C1 segment of cervical spinal cord (tissue), 14 donors: ENCODE measurements at regions not wholly inside any gene's neighbourhood (a gene's known extent, or its start where the extent isn't known, plus 50 kb on each side); places are given as distances from the start of the nearest gene placed in this dataset.
"Not testable (repeated sequence)": the region's sequence is repeated elsewhere in the genome, so short reads cannot be mapped to it uniquely, and the experiment has no call there.

Source experiments
- DNase-seq, 14 donors: peaks; one replicate each; lab custom pipeline; 2025; lab: John Stamatoyannopoulos, UW

DNA sequence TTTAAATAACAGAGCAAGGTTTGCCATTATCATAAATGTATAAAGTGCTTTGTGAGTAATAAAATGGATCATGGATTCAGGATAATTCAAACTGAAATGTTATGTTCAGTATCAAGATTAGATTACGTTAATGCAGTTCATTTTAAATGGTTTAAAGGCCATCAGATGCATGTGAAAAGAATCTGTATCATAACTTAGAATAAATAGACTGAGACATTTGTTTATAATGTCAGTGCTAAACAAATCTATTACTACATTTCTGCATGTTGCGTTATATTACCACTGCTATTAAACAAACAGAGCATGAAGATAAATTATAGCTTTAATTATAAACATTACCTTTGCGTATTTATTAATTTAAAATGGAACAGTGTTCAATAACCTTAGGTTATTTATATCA lies 160.2 kb downstream of the TOX3 start:
- DNase-seq = no peak

GRCh38 chr16:52384378-52384777 lies 162.6 kb downstream of the TOX3 start:
- DNase-seq = no peak

DNA sequence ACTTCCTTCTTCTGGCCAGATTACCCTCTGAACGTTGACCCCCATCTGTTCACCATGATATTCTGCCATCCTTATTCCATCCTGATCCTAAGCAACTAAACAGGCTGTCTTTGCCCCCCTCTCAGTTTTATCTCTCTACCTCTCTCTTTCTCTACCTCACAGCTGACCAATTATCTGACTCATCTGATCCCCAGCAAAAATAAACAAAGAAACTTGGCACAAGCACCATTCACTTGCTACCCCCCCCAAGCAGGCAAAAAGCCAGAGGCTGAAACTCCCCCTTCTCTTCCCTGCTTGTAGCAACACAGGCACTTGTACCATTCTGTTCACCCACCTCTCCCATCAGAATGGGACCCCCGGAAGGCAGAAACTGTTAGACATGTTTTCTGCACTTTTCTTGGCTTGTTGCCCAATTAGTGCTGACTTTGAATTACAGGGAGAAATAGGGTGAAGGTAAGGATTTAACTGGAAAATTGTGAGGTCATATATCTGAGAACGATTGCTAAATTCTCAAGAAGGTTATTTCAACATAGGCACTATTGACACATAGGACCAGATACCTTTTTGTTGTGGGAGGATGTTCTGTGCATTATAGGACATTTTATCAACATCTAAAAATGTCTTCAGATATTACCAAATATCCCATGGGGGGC lies 163.2 kb downstream of the TOX3 start:
- no peak for DNase-seq

- no peak for DNase-seq
These were observed 163.8 kb downstream of the TOX3 start for GRCh38 chr16:52383119-52383518.

- DNase-seq = no peak
These were observed 167.4 kb downstream of the TOX3 start for GRCh38 chr16:52379551-52379950.

DNA sequence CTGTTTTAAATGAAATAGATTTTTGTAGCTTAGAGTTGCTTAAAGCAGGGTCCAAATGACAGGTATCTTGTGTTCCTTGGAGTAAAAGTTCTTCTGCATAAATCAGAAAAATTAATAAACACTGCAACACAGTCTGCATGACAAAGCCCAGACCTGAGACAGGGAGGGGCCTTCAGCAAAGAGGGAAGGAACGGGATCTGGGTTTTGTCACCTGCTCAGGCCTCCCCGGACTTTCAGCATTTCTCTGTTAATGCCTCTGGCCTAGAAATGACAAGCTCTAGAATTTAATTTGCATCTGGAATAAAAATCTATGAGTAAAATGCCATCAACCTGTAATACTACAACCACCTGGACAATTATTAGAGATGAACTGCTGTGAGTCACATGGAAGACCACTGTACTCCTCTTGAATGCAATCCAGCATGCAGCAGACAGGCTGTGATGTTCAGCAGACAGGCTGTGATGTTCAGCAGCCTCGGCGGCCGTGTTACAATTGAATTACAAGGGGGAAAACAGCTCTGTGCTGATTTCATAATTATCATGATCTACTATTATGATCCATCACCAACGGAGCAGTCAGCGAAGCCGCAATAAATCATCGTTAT lies 170.2 kb downstream of the TOX3 start:
- DNase-seq = no peak

DNA sequence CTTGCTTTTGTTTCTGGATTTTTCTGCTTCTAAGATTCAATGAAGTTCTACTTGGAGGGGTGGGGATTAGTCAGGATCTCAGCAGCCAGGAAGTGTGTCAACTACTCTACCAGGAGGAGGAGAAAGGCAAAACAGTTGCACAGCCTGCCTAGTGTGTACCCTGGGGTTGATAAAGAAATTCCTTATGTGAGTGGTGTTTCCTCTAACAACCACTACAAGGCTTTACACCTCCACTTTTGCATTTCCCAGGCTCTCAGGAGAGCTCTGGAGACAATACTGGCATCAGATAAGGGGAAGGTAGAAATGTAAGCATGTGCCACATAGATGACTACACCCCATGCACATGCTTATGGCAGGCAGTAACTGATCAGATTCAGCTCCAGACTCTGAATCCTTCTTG lies 174.6 kb downstream of the TOX3 start:
- no peak for DNase-seq

DNA sequence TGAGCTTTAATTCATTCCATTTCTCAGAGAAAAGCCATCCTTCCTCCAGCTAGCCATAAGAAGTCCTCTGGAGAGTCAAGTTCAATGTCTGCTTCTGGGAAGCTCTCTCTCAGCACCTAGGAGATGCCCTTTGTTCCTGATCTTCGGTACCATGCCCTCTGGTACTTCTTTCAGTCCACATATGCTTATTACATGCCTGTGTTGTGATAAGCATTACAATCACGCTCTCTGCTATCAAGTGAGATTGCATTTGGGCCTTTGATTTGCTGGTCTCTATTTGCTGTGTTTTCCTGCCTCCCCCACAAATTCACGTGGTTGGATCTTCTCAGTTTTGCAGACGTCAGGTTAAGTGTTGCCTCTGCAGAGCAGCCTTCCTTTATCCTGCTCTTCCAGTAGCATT lies 178.1 kb downstream of the TOX3 start:
- no peak for DNase-seq

GRCh38 chr16:52367821-52368220 lies 179.1 kb downstream of the TOX3 start:
- no peak for DNase-seq

DNA sequence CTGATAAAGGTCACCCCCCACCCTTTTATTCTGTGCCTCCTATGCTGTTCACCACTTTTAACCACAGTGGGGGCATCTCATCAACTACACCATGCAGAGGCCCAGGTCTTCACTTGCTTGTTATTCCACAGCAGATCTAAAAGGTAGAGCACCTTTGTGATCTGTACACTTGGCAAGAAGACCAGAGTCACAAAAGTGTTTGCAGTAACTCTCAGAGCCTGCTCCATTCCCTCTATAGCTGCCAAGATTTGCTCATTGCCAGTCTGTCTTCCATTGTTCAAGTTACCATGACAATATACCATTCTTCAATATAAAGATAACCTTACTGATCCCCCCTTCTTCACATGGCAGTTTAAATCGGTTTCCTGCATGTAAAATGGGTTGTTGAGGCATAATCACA lies 180.0 kb downstream of the TOX3 start:
- no peak for DNase-seq

DNA sequence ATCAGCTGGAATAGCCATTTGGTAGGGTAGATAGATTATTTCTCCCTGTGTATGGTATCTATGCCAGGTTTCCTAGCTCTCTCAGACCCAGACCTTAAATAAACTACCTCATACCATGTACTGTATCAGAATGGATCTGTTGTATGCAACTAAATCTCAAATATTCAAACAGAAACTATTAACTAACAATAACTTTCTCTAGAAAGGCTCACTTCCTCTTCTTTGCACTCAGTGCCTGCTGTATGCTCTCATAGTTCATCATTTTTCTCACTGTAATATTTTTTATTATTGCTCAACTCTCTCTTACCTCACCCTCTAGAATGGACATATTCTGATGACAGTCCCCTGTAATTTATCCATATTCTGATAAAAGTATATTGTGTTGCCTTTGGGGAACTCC lies 182.4 kb downstream of the TOX3 start:
- DNase-seq = no peak

GRCh38 chr16:52363082-52363481 lies 183.9 kb downstream of the TOX3 start:
- DNase-seq = no peak

GRCh38 chr16:52357711-52358110 lies 189.2 kb downstream of the TOX3 start:
- no peak for DNase-seq

DNA sequence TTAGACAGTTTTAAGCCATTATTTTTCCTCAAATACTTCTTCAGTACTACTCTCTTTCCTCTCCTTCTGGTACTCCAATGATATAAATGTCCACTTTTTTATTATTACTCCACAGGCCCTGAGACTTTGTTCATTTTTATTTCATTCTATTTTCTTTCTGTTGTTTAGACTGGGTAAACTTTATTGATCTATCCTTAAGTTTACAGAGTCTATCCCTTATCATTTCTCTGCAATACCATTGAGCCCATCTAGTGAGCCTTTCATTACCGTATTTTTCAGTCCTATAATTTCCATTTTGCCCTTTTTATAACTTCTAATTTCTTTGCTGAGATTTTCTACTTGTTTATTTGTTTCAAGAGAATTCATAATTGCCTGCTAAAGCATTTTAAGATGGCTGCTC lies 193.7 kb downstream of the TOX3 start:
- DNase-seq = no peak

- DNase-seq = no peak
These were observed 195.5 kb downstream of the TOX3 start for GRCh38 chr16:52351451-52351850.

GRCh38 chr16:52350031-52350642 lies 196.8 kb downstream of the TOX3 start:
- DNase-seq = no peak

DNA sequence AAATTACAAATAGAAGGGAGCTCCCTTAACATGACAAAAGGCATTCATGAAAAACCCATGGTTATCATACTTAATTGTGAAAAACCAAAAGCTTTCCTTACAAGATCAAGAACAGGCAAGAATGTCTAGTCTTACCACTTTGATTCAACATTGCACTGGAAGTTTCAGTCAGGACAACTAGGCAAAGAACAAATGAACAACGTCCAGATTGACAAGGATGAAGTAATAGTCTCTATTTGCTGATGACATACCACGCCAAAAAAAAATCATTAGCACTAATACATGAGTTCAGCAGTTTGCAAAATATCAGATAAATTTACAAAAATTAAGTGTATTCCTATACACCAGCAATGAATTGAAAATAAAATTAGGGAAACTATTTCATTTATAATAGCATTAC lies 200.2 kb downstream of the TOX3 start:
- no peak for DNase-seq

DNA sequence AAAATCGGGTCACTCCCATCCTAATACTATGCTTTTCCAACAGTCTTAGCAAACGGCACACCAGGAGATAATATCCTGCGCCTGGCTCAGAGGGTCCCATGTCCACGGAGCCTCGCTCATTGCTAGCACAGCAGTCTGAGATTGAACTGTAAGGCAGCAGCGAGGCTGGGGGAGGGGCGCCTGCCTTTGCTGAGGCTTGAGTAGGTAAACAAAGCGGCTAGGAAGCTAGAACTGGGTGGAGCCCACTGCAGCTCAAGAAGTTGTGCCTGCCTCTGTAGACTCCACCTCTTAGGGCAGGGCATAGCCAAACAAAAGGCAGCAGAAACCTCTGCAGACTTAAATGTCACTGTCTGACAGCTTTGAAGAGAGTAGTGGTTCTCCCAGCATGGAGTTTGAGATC lies 213.3 kb downstream of the TOX3 start:
- not testable (repeated sequence) for DNase-seq

- DNase-seq = no peak
These were observed 226.0 kb downstream of the TOX3 start for GRCh38 chr16:52320930-52321439.

DNA sequence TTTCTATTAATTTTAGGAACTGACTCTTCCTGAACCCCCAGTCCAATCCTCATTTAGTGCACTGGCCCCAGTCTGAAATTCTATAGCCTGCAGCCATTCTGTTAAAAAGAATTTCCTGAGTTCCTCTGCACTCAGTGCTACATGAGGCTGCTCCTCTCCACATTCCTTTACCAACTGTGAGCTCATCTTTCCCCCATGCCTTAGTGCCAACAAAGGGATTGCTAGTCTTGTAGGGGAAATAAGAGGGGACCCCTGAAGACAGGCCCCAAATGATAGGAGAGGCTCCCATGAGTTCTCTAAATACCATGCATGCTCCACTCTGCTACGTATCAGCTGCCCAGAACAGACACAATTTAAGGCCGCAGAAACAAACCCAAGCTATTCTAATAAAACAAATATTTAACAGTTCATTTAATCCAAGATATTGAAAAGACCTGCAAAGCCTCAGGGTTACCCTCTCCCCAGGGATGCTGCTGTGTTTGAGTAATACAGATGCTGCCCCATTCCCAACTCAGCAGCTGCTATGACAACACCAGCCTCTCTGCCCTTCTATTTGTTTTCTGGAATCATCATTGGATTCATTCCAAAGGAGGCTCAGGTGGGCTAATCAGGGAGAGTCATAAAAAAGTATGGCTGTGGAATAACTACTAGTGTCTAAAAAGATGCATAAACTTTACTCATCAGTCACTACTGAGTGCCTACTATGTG lies 228.5 kb downstream of the TOX3 start:
- DNase-seq = no peak

- no peak for DNase-seq
These were observed 230.7 kb downstream of the TOX3 start for GRCh38 chr16:52316241-52316640.

DNA sequence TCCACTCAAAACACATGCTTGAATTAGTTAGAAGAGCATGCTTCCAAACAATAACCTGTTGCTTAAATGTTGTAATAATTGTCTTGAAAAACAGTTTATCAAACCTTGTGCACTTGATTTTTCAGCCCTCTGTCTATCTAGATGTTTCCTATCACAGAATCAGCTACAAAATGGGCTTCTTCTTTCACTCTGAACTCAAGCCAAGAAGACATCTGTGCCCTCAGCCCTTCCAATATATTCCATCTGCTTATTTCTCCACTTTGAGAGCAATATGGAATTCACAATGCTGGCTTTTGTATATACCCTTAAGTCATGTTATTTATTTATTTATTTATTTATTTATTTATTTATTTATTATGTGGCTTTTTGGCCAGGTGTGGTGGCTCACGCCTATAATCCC lies 234.2 kb downstream of the TOX3 start:
- DNase-seq = no peak
